H9 (cell line): ENCODE measurements at regions not wholly inside any gene's neighbourhood (a gene's known extent, or its start where the extent isn't known, plus 50 kb on each side); places are given as distances from the start of the nearest gene placed in this dataset.

Source experiments
- DNase-seq: peaks from one replicate; pipeline ENCODE4 v3.0.0-alpha.2; 2017
- H2AFZ ChIP-seq: one replicate; pipeline ENCODE4 v1.6.1; 2013; ENCODE audit warnings: mild to moderate bottlenecking, low read length, control low read depth, moderate library complexity
- H2AK5ac ChIP-seq: 2 replicates; pipeline ENCODE4 v1.6.1; 2013; ENCODE audit warnings: low read length, control low read depth, mixed read lengths; ENCODE audit not compliant: insufficient read length
- H2BK120ac ChIP-seq: one replicate; pipeline ENCODE4 v1.6.1; 2013; ENCODE audit warnings: low read depth, mild to moderate bottlenecking, low read length, control low read depth, inconsistent platforms; ENCODE audit not compliant: poor library complexity, severe bottlenecking
- H2BK12ac ChIP-seq: 2 replicates; pipeline ENCODE4 v1.6.1; 2013; ENCODE audit warnings: low read length, control low read depth, mixed read lengths, low read depth; ENCODE audit not compliant: insufficient read length
- H2BK15ac ChIP-seq: 2 replicates; pipeline ENCODE4 v1.6.1; 2013; ENCODE audit warnings: low read depth, low read length, control low read depth
- H2BK20ac ChIP-seq: one replicate; pipeline ENCODE4 v1.6.1; 2013; ENCODE audit warnings: low read depth, mild to moderate bottlenecking, low read length, control low read depth, inconsistent platforms; ENCODE audit not compliant: poor library complexity, severe bottlenecking
- H2BK5ac ChIP-seq: 2 replicates; pipeline ENCODE4 v1.6.1; 2013; ENCODE audit warnings: low read length, control low read depth, mixed read lengths; ENCODE audit not compliant: insufficient read length
- H3K14ac ChIP-seq: 2 replicates; pipeline ENCODE4 v1.6.1; 2013; ENCODE audit warnings: low read length, control low read depth; ENCODE audit not compliant: insufficient read depth
- H3K18ac ChIP-seq: 2 replicates; pipeline ENCODE4 v1.6.1; 2013; ENCODE audit warnings: low read depth, mild to moderate bottlenecking, mixed read lengths, low read length, control low read depth; ENCODE audit not compliant: insufficient read length
- H3K23ac ChIP-seq: 2 replicates; pipeline ENCODE4 v1.6.1; 2013; ENCODE audit warnings: low read length, control low read depth, mixed read lengths, low read depth; ENCODE audit not compliant: insufficient read length
- H3K23me2 ChIP-seq: 2 replicates; pipeline ENCODE4 v1.6.1; 2013; ENCODE audit warnings: low read depth, mild to moderate bottlenecking, mixed read lengths, low read length, control low read depth; ENCODE audit not compliant: insufficient read length, poor library complexity, severe bottlenecking
- H3K27ac ChIP-seq: 2 replicates; pipeline ENCODE4 v1.5.1; 2013; ENCODE audit warnings: low read length, control low read depth, mixed read lengths, low read depth; ENCODE audit not compliant: insufficient read length
- H3K27me3 ChIP-seq: 2 replicates; pipeline ENCODE4 v1.6.1; 2013; ENCODE audit warnings: low read length, control low read depth, inconsistent platforms; ENCODE audit not compliant: insufficient read depth
- H3K4ac ChIP-seq: 2 replicates; pipeline ENCODE4 v1.6.1; 2013; ENCODE audit warnings: low read depth, mild to moderate bottlenecking, control low read depth, inconsistent platforms, low read length, moderate library complexity
- H3K4me1 ChIP-seq: 2 replicates; pipeline ENCODE4 v1.6.1; 2013; ENCODE audit warnings: low read length, control low read depth, inconsistent platforms; ENCODE audit not compliant: insufficient read depth
- H3K4me2 ChIP-seq: 2 replicates; pipeline ENCODE4 v1.6.1; 2013; ENCODE audit warnings: low read length, control low read depth, mixed read lengths; ENCODE audit not compliant: insufficient read length, insufficient read depth
- H3K56ac ChIP-seq: 2 replicates; pipeline ENCODE4 v1.6.1; 2013; ENCODE audit warnings: low read depth, mild to moderate bottlenecking, mixed read lengths, low read length, control low read depth; ENCODE audit not compliant: insufficient read length
- H3K79me1 ChIP-seq: 2 replicates; pipeline ENCODE4 v1.6.1; 2013; ENCODE audit warnings: low read depth, mild to moderate bottlenecking, moderate library complexity, low read length, control low read depth, inconsistent platforms; ENCODE audit not compliant: insufficient read depth, poor library complexity, severe bottlenecking
- H3K79me2 ChIP-seq: 2 replicates; pipeline ENCODE4 v1.6.1; 2013; ENCODE audit warnings: low read length, control low read depth, inconsistent platforms; ENCODE audit not compliant: insufficient read depth
- H3K9ac ChIP-seq: 2 replicates; pipeline ENCODE4 v1.6.1; 2013; ENCODE audit warnings: low read length, control low read depth, mixed read lengths; ENCODE audit not compliant: insufficient read length; ENCODE audit errors: extremely low read depth
- H3K9me3 ChIP-seq: one replicate; pipeline ENCODE4 v1.6.1; 2013; ENCODE audit warnings: low read depth, low read length, inconsistent platforms; ENCODE audit not compliant: control insufficient read depth
- H3T11ph ChIP-seq: one replicate; pipeline ENCODE4 v1.6.1; 2013; ENCODE audit warnings: mild to moderate bottlenecking, low read length, control low read depth, inconsistent platforms
- H4K20me1 ChIP-seq: one replicate; pipeline ENCODE4 v1.6.1; 2013; ENCODE audit not compliant: control insufficient read depth, insufficient read length, insufficient read depth
- H4K5ac ChIP-seq: 2 replicates; pipeline ENCODE4 v1.6.1; 2013; ENCODE audit warnings: low read depth, mild to moderate bottlenecking, mixed read lengths, low read length, control low read depth; ENCODE audit not compliant: insufficient read length
- H4K8ac ChIP-seq: replicated peaks from 2 replicates; pipeline ENCODE4 v1.6.1; 2013; ENCODE audit warnings: low read length, control low read depth, mixed read lengths, low read depth; ENCODE audit not compliant: insufficient read length
- H4K91ac ChIP-seq: 2 replicates; pipeline ENCODE4 v1.6.1; 2013; ENCODE audit warnings: low read depth, mild to moderate bottlenecking, moderate library complexity, mixed read lengths, low read length, control low read depth; ENCODE audit not compliant: insufficient read length
- H3K27ac Mint-ChIP-seq, 3 experiments: 2 replicates in 2 of 3; 3 replicates in 1 of 3; pipeline ENCODE4 v1.8.0; 2020 to 2021; ENCODE audit warnings: mixed read lengths in 3 of 3, mild to moderate bottlenecking in 1 of 3, moderate library complexity in 1 of 3
- H3K27me3 Mint-ChIP-seq: 2 replicates; pipeline ENCODE4 v1.8.0; 2021; ENCODE audit warnings: low read depth, mild to moderate bottlenecking, moderate library complexity, mixed read lengths
- H3K36me3 Mint-ChIP-seq, 3 experiments: 2 replicates in 2 of 3; 3 replicates in 1 of 3; pipeline ENCODE4 v1.8.0; 2020 to 2021; ENCODE audit warnings: low read depth in 3 of 3, mixed read lengths in 3 of 3; ENCODE audit not compliant: insufficient read depth in 1 of 3
- H3K4me1 Mint-ChIP-seq, 2 experiments: 2 replicates each; pipeline ENCODE4 v1.8.0; 2020; ENCODE audit warnings: mixed read lengths in 2 of 2
- H3K4me3 Mint-ChIP-seq, 2 experiments: 2 replicates in 1 of 2; 3 replicates in 1 of 2; pipeline ENCODE4 v1.8.0; 2020 to 2021; ENCODE audit warnings: mild to moderate bottlenecking in 2 of 2, mixed read lengths in 2 of 2, moderate library complexity in 1 of 2
- H3K9me3 Mint-ChIP-seq, 2 experiments: 2 replicates in 1 of 2; 3 replicates in 1 of 2; pipeline ENCODE4 v1.8.0; 2020; ENCODE audit warnings: mild to moderate bottlenecking in 2 of 2, mixed read lengths in 2 of 2, moderate library complexity in 1 of 2
- WGBS: extraction: QIAGEN DNeasy Blood & Tissue Kit; methylation state at CpG from one replicate; pipeline ENCODE4 v1.1.7; 2013; ENCODE audit warnings: missing lambda C conversion rate, low lambda C conversion rate, mixed read lengths; ENCODE audit not compliant: insufficient read length; ENCODE audit errors: extremely low coverage; 5-methylcytosine and 5-hydroxymethylcytosine counted together
- TF ChIP-seq, protein P1 (sequence below): fragments of 200-600 bp; sonication (generic); conservative IDR thresholded peaks from 3 replicates; pipeline ENCODE4 v1.8.0; 2021; ENCODE audit warnings: antibody characterized with exemption, mild to moderate bottlenecking

DNA sequence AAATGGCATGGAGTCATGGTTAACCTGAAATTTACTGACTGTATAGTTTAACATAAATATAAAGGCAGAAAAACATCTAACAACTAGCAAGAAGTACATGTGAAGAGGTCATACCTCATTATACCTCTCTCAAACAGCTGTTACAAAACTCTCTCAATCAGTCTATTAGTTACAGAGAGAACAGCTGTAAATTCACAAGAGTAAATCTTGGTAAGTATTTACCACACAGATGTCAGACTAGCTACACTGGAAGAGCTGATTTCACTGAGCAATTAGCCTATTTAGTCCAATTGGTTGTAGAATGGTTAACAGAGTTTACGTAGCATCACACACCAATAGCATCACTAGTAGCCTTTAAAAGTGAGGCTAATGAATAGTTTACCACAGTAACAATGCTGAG lies 463.4 kb upstream of the USP15 start:
- Histone ChIP-seq H2BK12ac (no peak overlapping the region), H3K56ac (no peak overlapping the region), H3K79me2 (no peaks in the 10 kb centered on the region), H3K4me1 (no peaks in the 10 kb centered on the region), H3K23me2 (no peaks in the 10 kb centered on the region), H3K14ac (no peak overlapping the region), H4K20me1 (no peaks in the 10 kb centered on the region), H2BK5ac (no peak overlapping the region), H3T11ph (no peak overlapping the region), H2BK20ac (no peak overlapping the region), H3K79me1 (no peaks in the 10 kb centered on the region), H3K9me3 (no peaks in the 10 kb centered on the region), H3K27ac (no peak overlapping the region), H3K4ac (no peak overlapping the region), H2BK120ac (no peak overlapping the region), H3K9ac (no peak overlapping the region), H4K8ac (no peak overlapping the region), H2AFZ (no peak overlapping the region), H3K27me3 (no peaks in the 10 kb centered on the region), H4K91ac (no peak overlapping the region), H3K4me2 (no peak overlapping the region), H2BK15ac (no peak overlapping the region), H2AK5ac (no peak overlapping the region), H3K18ac (no peak overlapping the region), H3K23ac (no peak overlapping the region), H4K5ac (no peak overlapping the region)
- no CpG with 5 or more reads among the region's 1 CpG for WGBS
- Mint-ChIP-seq H3K27ac (no peak overlapping the region), H3K4me1 (no peaks in the 10 kb centered on the region), H3K4me3 (no peak overlapping the region), H3K27me3 (no peaks in the 10 kb centered on the region), H3K9me3 (peaks cover 0 to 3% of the 10 kb centered on the region in 2 experiments; a peak in 1 of 5 replicates), H3K36me3 (no peaks in the 10 kb centered on the region; a peak in 1 of 7 replicates)
- DNase-seq, result no peak
- TF ChIP-seq, protein P1, sequence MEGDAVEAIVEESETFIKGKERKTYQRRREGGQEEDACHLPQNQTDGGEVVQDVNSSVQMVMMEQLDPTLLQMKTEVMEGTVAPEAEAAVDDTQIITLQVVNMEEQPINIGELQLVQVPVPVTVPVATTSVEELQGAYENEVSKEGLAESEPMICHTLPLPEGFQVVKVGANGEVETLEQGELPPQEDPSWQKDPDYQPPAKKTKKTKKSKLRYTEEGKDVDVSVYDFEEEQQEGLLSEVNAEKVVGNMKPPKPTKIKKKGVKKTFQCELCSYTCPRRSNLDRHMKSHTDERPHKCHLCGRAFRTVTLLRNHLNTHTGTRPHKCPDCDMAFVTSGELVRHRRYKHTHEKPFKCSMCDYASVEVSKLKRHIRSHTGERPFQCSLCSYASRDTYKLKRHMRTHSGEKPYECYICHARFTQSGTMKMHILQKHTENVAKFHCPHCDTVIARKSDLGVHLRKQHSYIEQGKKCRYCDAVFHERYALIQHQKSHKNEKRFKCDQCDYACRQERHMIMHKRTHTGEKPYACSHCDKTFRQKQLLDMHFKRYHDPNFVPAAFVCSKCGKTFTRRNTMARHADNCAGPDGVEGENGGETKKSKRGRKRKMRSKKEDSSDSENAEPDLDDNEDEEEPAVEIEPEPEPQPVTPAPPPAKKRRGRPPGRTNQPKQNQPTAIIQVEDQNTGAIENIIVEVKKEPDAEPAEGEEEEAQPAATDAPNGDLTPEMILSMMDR, result no peak
